Keratinocyte (primary cell): ENCODE measurements at regions not wholly inside any gene's neighbourhood (a gene's known extent, or its start where the extent isn't known, plus 50 kb on each side); places are given as distances from the start of the nearest gene placed in this dataset.

Source experiments
- DNase-seq: peaks from one replicate; pipeline ENCODE4 v3.0.0-alpha.2; 2011; ENCODE audit warnings: low read depth, missing footprints, low spot score
- FAIRE-seq: peaks from 2 replicates; lab custom pipeline; 2011; peaks lifted over from hg19 to GRCh38; lab: Jason Lieb, UNC
- H2AFZ ChIP-seq: 2 replicates; pipeline ENCODE4 v1.6.0; 2012; ENCODE audit warnings: low read length, control low read depth, inconsistent platforms; ENCODE audit not compliant: control insufficient read depth
- H3K27ac ChIP-seq: 2 replicates; pipeline ENCODE4 v1.5.1; 2011; ENCODE audit warnings: low read length; ENCODE audit not compliant: control insufficient read depth, insufficient read depth
- H3K27me3 ChIP-seq: 3 replicates; pipeline ENCODE4 v1.6.0; 2011; ENCODE audit warnings: low read length; ENCODE audit not compliant: control insufficient read depth, insufficient read depth; ENCODE audit errors: extremely low read depth
- H3K36me3 ChIP-seq, 2 experiments: 2 replicates in 1 of 2; 3 replicates in 1 of 2; pipeline ENCODE4 v1.5.1; 2011; ENCODE audit warnings: low read length in 2 of 2, mild to moderate bottlenecking in 1 of 2; ENCODE audit not compliant: control insufficient read depth in 2 of 2, insufficient read depth in 2 of 2; ENCODE audit errors: extremely low read depth in 1 of 2
- H3K4me1 ChIP-seq: 3 replicates; pipeline ENCODE4 v1.5.1; 2011; ENCODE audit warnings: low read length; ENCODE audit not compliant: control insufficient read depth, insufficient read depth; ENCODE audit errors: extremely low read depth
- H3K4me2 ChIP-seq: 3 replicates; pipeline ENCODE4 v1.6.0; 2011; ENCODE audit warnings: low read depth, low read length; ENCODE audit not compliant: control insufficient read depth, insufficient read depth; ENCODE audit errors: extremely low read depth
- H3K4me3 ChIP-seq, 3 experiments: fragments of 200-600 bp in 1 of 3; sonication (generic) in 1 of 3; 2 replicates in 2 of 3; 3 replicates in 1 of 3; pipeline ENCODE4 v1.5.1; 2011 to 2016; ENCODE audit warnings: low read length in 3 of 3, mild to moderate bottlenecking in 3 of 3, control low read depth in 2 of 3, inconsistent platforms in 1 of 3, low read depth in 1 of 3, mixed read lengths in 1 of 3, mixed run types in 1 of 3, moderate library complexity in 1 of 3; ENCODE audit not compliant: control insufficient read depth in 2 of 3, insufficient read depth in 2 of 3; ENCODE audit errors: extremely low read depth in 1 of 3
- H3K79me2 ChIP-seq: 2 replicates; pipeline ENCODE4 v1.6.0; 2012; ENCODE audit warnings: low read length; ENCODE audit not compliant: control insufficient read depth, insufficient read depth
- H3K9ac ChIP-seq: 3 replicates; pipeline ENCODE4 v1.6.0; 2011; ENCODE audit warnings: low read length; ENCODE audit not compliant: control insufficient read depth, insufficient read depth; ENCODE audit errors: extremely low read depth
- H3K9me1 ChIP-seq: 3 replicates; pipeline ENCODE4 v1.6.0; 2011; ENCODE audit warnings: low read length; ENCODE audit not compliant: control insufficient read depth, insufficient read depth; ENCODE audit errors: extremely low read depth
- H3K9me3 ChIP-seq: 2 replicates; pipeline ENCODE4 v1.5.1; 2012; ENCODE audit warnings: low read depth, low read length; ENCODE audit not compliant: control insufficient read depth
- H4K20me1 ChIP-seq: 3 replicates; pipeline ENCODE4 v1.6.0; 2011; ENCODE audit warnings: low read length; ENCODE audit not compliant: control insufficient read depth, insufficient read depth; ENCODE audit errors: extremely low read depth
- EZH2 ChIP-seq: IDR thresholded peaks from one replicate; pipeline ENCODE4 v1.6.1; 2012; ENCODE audit warnings: inconsistent platforms, mild to moderate bottlenecking, low read length, moderate library complexity
- dilution Hi-C: fragments of 300-500 bp; cut with MboI; formaldehyde crosslinking; loops from one replicate; pipeline ENCODE4 v1.7.0; 2020; ENCODE audit warnings: low sequenced_read_pairs; ENCODE audit not compliant: extremely low pct_ligation_motif_present
- TF ChIP-seq, protein P1 (sequence below), 3 experiments: IDR thresholded peaks in 1 of 3; conservative IDR thresholded peaks in 1 of 3; optimal IDR thresholded peaks in 1 of 3; 2 replicates in 2 of 3; 3 replicates in 1 of 3; pipeline versions ENCODE3 to v1.5.1; 2011; ENCODE audit warnings: low read length in 3 of 3, mild to moderate bottlenecking in 3 of 3, moderate library complexity in 2 of 3, control low read depth in 1 of 3, inconsistent platforms in 1 of 3; ENCODE audit not compliant: insufficient read depth in 2 of 3; ENCODE audit errors: extremely low read depth in 1 of 3

DNA sequence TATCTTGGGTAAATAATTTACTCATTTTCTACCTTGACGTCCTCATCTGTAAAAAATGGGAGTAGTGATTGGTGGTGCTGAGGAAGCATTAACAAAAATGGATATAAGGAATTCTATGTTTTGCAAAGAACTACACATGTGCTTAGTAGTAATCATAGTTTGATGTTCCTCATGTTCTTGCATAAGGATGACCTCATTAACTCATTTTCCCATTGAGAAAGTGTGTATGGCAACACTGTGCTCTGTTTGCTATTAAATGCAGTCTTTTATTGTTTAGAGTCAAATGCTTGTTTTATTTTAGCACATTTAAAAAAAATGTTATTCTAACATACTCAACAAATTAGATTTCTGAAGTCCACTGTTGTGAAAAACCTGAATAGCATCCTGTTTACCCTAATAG, 211.2 kb upstream of the RSPO3 start:
- no peak overlapping the region for H3K4me3 ChIP-seq
- H3K27ac ChIP-seq, result no peak overlapping the region
- H3K9me1 ChIP-seq, result no peaks in the 10 kb centered on the region
- no peaks in the 10 kb centered on the region for H3K4me1 ChIP-seq
- no peaks in the 10 kb centered on the region for H3K9me3 ChIP-seq
- H3K4me2 ChIP-seq, result no peak overlapping the region
- no peaks in the 10 kb centered on the region for H3K36me3 ChIP-seq
- no peak for DNase-seq
- dilution Hi-C loops, result no loop called here
- H2AFZ ChIP-seq, result no peak overlapping the region
- no peaks in the 10 kb centered on the region for H3K27me3 ChIP-seq
- no peak for TF ChIP-seq EZH2
- TF ChIP-seq, protein P1, sequence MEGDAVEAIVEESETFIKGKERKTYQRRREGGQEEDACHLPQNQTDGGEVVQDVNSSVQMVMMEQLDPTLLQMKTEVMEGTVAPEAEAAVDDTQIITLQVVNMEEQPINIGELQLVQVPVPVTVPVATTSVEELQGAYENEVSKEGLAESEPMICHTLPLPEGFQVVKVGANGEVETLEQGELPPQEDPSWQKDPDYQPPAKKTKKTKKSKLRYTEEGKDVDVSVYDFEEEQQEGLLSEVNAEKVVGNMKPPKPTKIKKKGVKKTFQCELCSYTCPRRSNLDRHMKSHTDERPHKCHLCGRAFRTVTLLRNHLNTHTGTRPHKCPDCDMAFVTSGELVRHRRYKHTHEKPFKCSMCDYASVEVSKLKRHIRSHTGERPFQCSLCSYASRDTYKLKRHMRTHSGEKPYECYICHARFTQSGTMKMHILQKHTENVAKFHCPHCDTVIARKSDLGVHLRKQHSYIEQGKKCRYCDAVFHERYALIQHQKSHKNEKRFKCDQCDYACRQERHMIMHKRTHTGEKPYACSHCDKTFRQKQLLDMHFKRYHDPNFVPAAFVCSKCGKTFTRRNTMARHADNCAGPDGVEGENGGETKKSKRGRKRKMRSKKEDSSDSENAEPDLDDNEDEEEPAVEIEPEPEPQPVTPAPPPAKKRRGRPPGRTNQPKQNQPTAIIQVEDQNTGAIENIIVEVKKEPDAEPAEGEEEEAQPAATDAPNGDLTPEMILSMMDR (optimal IDR thresholded peaks at IDR 0.05 in 1 of 3, IDR thresholded peaks at IDR 0.05 in 1 of 3, conservative IDR thresholded peaks at IDR 0.05 in 1 of 3; ENCODE audit: extremely low read depth in 1 of 3, insufficient read depth in 2 of 3, low read length in 3 of 3), result no peak
- no peak overlapping the region for H3K9ac ChIP-seq
- no peaks in the 10 kb centered on the region for H3K79me2 ChIP-seq
- H4K20me1 ChIP-seq, result no peaks in the 10 kb centered on the region
- FAIRE-seq, result no peak

DNA sequence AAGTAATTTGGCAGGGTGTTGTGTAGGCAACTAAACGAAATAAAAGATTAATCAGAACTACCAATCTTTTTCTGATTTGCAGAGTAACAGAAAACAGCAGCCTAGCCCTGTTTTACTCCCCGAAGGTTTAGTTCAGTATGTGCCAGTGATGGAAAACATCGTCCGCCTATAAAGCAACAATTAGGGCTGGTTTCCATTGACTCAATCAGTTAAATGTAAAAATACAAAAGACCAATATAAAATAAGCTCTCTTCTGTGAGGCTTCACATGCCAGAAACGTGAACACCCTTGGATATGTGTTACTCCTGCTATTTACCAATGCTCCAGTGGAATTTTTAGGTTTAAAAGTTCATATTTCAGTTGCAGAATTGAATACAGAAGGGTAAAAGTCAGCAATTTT, 210.5 kb upstream of the RSPO3 start:
- H3K4me1 ChIP-seq, result no peaks in the 10 kb centered on the region
- no peak overlapping the region for H3K27ac ChIP-seq
- no peaks in the 10 kb centered on the region for H3K9me1 ChIP-seq
- dilution Hi-C loops, result no loop called here
- H3K27me3 ChIP-seq, result no peaks in the 10 kb centered on the region
- H3K4me2 ChIP-seq, result no peak overlapping the region
- no peaks in the 10 kb centered on the region for H3K9me3 ChIP-seq
- no peak overlapping the region for H2AFZ ChIP-seq
- FAIRE-seq (no peak), DNase-seq (no peak)
- no peaks in the 10 kb centered on the region for H3K79me2 ChIP-seq
- H3K4me3 ChIP-seq, result no peak overlapping the region
- H4K20me1 ChIP-seq, result no peaks in the 10 kb centered on the region
- H3K9ac ChIP-seq, result no peak overlapping the region
- no peak for TF ChIP-seq EZH2
- TF ChIP-seq, protein P1 (optimal IDR thresholded peaks at IDR 0.05 in 1 of 3, IDR thresholded peaks at IDR 0.05 in 1 of 3, conservative IDR thresholded peaks at IDR 0.05 in 1 of 3; ENCODE audit: extremely low read depth in 1 of 3, insufficient read depth in 2 of 3, low read length in 3 of 3), result no peak
- H3K36me3 ChIP-seq, result no peaks in the 10 kb centered on the region
